Vagina (tissue), 2 donors: ENCODE measurements at regions not wholly inside any gene's neighbourhood (a gene's known extent, or its start where the extent isn't known, plus 50 kb on each side); places are given as distances from the start of the nearest gene placed in this dataset.

ENCODE experiments used
- DNase-seq, 2 donors: peaks; one replicate each; pipeline ENCODE4 v3.0.0-alpha.2; 2017; ENCODE audit errors: extremely low spot score in 2 of 2
- H3K27ac ChIP-seq: fragments of 200-600 bp; sonication (generic); one replicate; pipeline ENCODE4 v1.5.1; 2019
- H3K27me3 ChIP-seq: fragments of 200-600 bp; sonication (generic); one replicate; pipeline ENCODE4 v1.5.1; 2019
- H3K36me3 ChIP-seq, 2 donors: fragments of 200-600 bp; sonication (generic); one replicate each; pipeline ENCODE4 v1.5.1; 2017 to 2019
- H3K4me1 ChIP-seq: fragments of 200-600 bp; sonication (generic); one replicate; pipeline ENCODE4 v1.5.1; 2019
- H3K4me3 ChIP-seq, 2 donors: fragments of 200-600 bp; sonication (generic); 1 replicate in 1 of 2; 2 replicates in 1 of 2; pipeline ENCODE4 v1.5.1; 2016 to 2019
- H3K9me3 ChIP-seq: fragments of 200-600 bp; sonication (generic); one replicate; pipeline ENCODE4 v1.5.1; 2019
- POLR2A ChIP-seq, 2 donors: fragments of 450-650 bp; IDR thresholded peaks; one replicate each; pipeline ENCODE4 v1.6.1; 2017; ENCODE audit warnings: antibody characterized with exemption in 2 of 2, mild to moderate bottlenecking in 2 of 2, moderate library complexity in 2 of 2
- POLR2AphosphoS5 ChIP-seq, 2 donors: sonication (generic); formaldehyde crosslinking; IDR thresholded peaks; one replicate each; pipeline ENCODE4 v1.9.0; 2017; ENCODE audit warnings: antibody characterized with exemption in 2 of 2, mild to moderate bottlenecking in 2 of 2, low read depth in 1 of 2; ENCODE audit not compliant: insufficient read depth in 1 of 2
- intact Hi-C: fragments of 100-400 bp; cut with DNase I; formaldehyde crosslinking; loops from one replicate; pipeline ENCODE4 v1.15.1; 2023
- TF ChIP-seq, protein P1 (sequence below), 3 experiments: fragments of 450-650 bp in 2 of 3; fragments of 200-600 bp in 1 of 3; sonication (generic) in 1 of 3; IDR thresholded peaks; one replicate each; pipeline ENCODE4 v1.5.1; 2017 to 2019; ENCODE audit warnings: antibody characterized with exemption in 3 of 3, mild to moderate bottlenecking in 2 of 3, moderate library complexity in 2 of 3

DNA sequence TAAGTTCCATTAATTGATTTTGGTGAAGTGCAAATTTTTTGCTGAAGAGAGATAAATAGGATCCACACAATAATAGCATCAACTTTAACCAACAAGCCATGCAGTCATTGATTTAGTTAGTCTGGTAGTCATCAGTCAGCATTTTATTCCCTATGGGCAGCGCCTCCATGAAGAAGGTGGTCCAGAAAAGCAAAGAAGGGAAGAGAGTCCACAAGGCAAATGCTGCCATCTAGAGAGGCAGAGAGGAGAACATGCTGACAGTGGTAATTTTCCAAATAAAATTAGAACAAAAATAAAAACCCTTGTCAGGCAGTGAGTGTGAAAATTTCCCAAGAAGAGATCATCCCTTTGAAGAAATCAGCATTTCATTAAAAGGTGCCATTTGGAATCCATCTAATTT, 366.7 kb upstream of the FAM241A start:
- intact Hi-C loops, result no loop called here
- H3K27ac ChIP-seq, result no peak overlapping the region
- H3K4me3 ChIP-seq, result no peak overlapping the region
- TF ChIP-seq POLR2AphosphoS5 (IDR thresholded peaks at IDR 0.05; ENCODE audit: insufficient read depth in 1 of 2, low read depth in 1 of 2) (no peak), POLR2A (IDR thresholded peaks at IDR 0.05) (no peak)
- TF ChIP-seq, protein P1, sequence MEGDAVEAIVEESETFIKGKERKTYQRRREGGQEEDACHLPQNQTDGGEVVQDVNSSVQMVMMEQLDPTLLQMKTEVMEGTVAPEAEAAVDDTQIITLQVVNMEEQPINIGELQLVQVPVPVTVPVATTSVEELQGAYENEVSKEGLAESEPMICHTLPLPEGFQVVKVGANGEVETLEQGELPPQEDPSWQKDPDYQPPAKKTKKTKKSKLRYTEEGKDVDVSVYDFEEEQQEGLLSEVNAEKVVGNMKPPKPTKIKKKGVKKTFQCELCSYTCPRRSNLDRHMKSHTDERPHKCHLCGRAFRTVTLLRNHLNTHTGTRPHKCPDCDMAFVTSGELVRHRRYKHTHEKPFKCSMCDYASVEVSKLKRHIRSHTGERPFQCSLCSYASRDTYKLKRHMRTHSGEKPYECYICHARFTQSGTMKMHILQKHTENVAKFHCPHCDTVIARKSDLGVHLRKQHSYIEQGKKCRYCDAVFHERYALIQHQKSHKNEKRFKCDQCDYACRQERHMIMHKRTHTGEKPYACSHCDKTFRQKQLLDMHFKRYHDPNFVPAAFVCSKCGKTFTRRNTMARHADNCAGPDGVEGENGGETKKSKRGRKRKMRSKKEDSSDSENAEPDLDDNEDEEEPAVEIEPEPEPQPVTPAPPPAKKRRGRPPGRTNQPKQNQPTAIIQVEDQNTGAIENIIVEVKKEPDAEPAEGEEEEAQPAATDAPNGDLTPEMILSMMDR (IDR thresholded peaks at IDR 0.05), result no peak
- no peaks in the 10 kb centered on the region for H3K27me3 ChIP-seq
- no peaks in the 10 kb centered on the region for H3K4me1 ChIP-seq
- no peak for DNase-seq
- no peaks in the 10 kb centered on the region for H3K36me3 ChIP-seq
- H3K9me3 ChIP-seq, result no peaks in the 10 kb centered on the region

GRCh38 chr4:111780965-111781364, 364.3 kb upstream of the FAM241A start:
- Histone ChIP-seq H3K27ac (no peak overlapping the region), H3K4me1 (no peaks in the 10 kb centered on the region), H3K9me3 (no peaks in the 10 kb centered on the region), H3K27me3 (no peaks in the 10 kb centered on the region), H3K4me3 (no peak overlapping the region), H3K36me3 (no peaks in the 10 kb centered on the region)
- no peak for DNase-seq
- TF ChIP-seq POLR2A (IDR thresholded peaks at IDR 0.05) (no peak), POLR2AphosphoS5 (IDR thresholded peaks at IDR 0.05; ENCODE audit: insufficient read depth in 1 of 2, low read depth in 1 of 2) (no peak)
- TF ChIP-seq, protein P1 (IDR thresholded peaks at IDR 0.05), result no peak
- intact Hi-C loops, result no loop called here

GRCh38 chr4:111781611-111782010, 363.6 kb upstream of the FAM241A start:
- Histone ChIP-seq H3K4me1 (no peaks in the 10 kb centered on the region), H3K27me3 (no peaks in the 10 kb centered on the region), H3K9me3 (no peaks in the 10 kb centered on the region), H3K4me3 (no peak overlapping the region), H3K27ac (no peak overlapping the region), H3K36me3 (no peaks in the 10 kb centered on the region)
- DNase-seq, result no peak
- intact Hi-C loops, result no loop called here
- TF ChIP-seq POLR2A (IDR thresholded peaks at IDR 0.05) (no peak), POLR2AphosphoS5 (IDR thresholded peaks at IDR 0.05; ENCODE audit: insufficient read depth in 1 of 2, low read depth in 1 of 2) (no peak)
- TF ChIP-seq, protein P1 (IDR thresholded peaks at IDR 0.05), result no peak

- no peak overlapping the region for H3K27ac ChIP-seq
- H3K4me1 ChIP-seq, result no peaks in the 10 kb centered on the region
- no peak for TF ChIP-seq POLR2AphosphoS5 (IDR thresholded peaks at IDR 0.05; ENCODE audit: insufficient read depth in 1 of 2, low read depth in 1 of 2)
- TF ChIP-seq POLR2A (IDR thresholded peaks at IDR 0.05), result no peak
- TF ChIP-seq, protein P1 (IDR thresholded peaks at IDR 0.05), result no peak
- H3K4me3 ChIP-seq, result no peak overlapping the region
- H3K36me3 ChIP-seq, result no peaks in the 10 kb centered on the region
- DNase-seq, result no peak
- intact Hi-C loops, result loop anchor here (5.0 kb wide), 1 partner anchor 256 kb away; no protein-coding TSS in a partner anchor
- H3K9me3 ChIP-seq, result no peaks in the 10 kb centered on the region
- no peaks in the 10 kb centered on the region for H3K27me3 ChIP-seq
These were observed 357.2 kb upstream of the FAM241A start for GRCh38 chr4:111788099-111788498.

GRCh38 chr4:111789901-111790640, 355.2 kb upstream of the FAM241A start:
- intact Hi-C loops, result loop anchor here (5.0 kb wide), 1 partner anchor 258 kb away; no protein-coding TSS in a partner anchor
- DNase-seq, result no peak
- Histone ChIP-seq H3K9me3 (no peaks in the 10 kb centered on the region), H3K4me1 (no peaks in the 10 kb centered on the region), H3K36me3 (no peaks in the 10 kb centered on the region), H3K4me3 (no peak overlapping the region), H3K27me3 (no peaks in the 10 kb centered on the region), H3K27ac (no peak overlapping the region)
- no peak for TF ChIP-seq POLR2AphosphoS5 (IDR thresholded peaks at IDR 0.05; ENCODE audit: insufficient read depth in 1 of 2, low read depth in 1 of 2)
- TF ChIP-seq POLR2A (IDR thresholded peaks at IDR 0.05), result no peak
- TF ChIP-seq, protein P1 (IDR thresholded peaks at IDR 0.05), result no peak
